ENCODE measurements at regions not wholly inside any gene's neighbourhood (a gene's known extent, or its start where the extent isn't known, plus 50 kb on each side); places are given as distances from the start of the nearest gene placed in this dataset.
A peak's percentile ranks its signal among the peaks of the same experiment; 100 is the strongest.

- TF ChIP-seq, protein P1, sequence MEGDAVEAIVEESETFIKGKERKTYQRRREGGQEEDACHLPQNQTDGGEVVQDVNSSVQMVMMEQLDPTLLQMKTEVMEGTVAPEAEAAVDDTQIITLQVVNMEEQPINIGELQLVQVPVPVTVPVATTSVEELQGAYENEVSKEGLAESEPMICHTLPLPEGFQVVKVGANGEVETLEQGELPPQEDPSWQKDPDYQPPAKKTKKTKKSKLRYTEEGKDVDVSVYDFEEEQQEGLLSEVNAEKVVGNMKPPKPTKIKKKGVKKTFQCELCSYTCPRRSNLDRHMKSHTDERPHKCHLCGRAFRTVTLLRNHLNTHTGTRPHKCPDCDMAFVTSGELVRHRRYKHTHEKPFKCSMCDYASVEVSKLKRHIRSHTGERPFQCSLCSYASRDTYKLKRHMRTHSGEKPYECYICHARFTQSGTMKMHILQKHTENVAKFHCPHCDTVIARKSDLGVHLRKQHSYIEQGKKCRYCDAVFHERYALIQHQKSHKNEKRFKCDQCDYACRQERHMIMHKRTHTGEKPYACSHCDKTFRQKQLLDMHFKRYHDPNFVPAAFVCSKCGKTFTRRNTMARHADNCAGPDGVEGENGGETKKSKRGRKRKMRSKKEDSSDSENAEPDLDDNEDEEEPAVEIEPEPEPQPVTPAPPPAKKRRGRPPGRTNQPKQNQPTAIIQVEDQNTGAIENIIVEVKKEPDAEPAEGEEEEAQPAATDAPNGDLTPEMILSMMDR (IDR thresholded peaks at IDR 0.05; ENCODE audit: control insufficient read depth, insufficient read depth, low read depth, low read length, missing control alignments) = no peak
- peak; percentile 52 for DNase-seq (ENCODE audit: low read depth)
- no peak overlapping the region for H3K4me3 ChIP-seq (ENCODE audit: control insufficient read depth, low read depth, low read length)
Observed at GRCh38 chr18:27843783-27844777, 332.9 kb downstream of the CDH2 start.

- no peak overlapping the region for H3K4me3 ChIP-seq (ENCODE audit: control insufficient read depth, low read depth, low read length)
- peak; percentile 73 for DNase-seq (ENCODE audit: low read depth)
- TF ChIP-seq, protein P1 (IDR thresholded peaks at IDR 0.05; ENCODE audit: control insufficient read depth, insufficient read depth, low read depth, low read length, missing control alignments) = no peak
Observed at GRCh38 chr18:27839141-27839540, 337.8 kb downstream of the CDH2 start.

GRCh38 chr18:27838225-27838624 is 338.7 kb downstream of the CDH2 start:
- H3K4me3 ChIP-seq (ENCODE audit: control insufficient read depth, low read depth, low read length) = no peak overlapping the region
- no peak for DNase-seq (ENCODE audit: low read depth)

DNA sequence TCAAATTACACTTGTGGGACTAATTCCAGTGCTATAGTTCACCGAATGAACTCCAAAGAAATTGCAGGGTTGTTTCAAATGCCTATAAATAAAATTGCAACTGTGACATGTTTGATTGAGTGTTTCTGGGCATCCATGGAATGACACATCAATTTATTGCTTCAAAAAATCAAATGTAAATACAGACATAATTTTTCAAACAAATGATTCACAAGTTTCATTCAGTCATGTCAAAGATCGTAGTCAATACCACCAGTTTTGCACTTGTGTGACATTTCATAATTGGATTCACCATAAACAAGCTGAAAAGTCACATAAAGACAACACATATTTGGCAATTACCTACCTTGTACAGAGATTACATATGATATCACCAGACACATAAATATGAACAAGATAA is 350.8 kb downstream of the CDH2 start:
- no peak for DNase-seq (ENCODE audit: low read depth)
- TF ChIP-seq, protein P1 (IDR thresholded peaks at IDR 0.05; ENCODE audit: control insufficient read depth, insufficient read depth, low read depth, low read length, missing control alignments) = no peak
- no peak overlapping the region for H3K4me3 ChIP-seq (ENCODE audit: control insufficient read depth, low read depth, low read length)

More at GRCh38 chr18:27838225-27838624, 338.7 kb downstream of the CDH2 start:
- TF ChIP-seq, protein P1 (IDR thresholded peaks at IDR 0.05; ENCODE audit: control insufficient read depth, insufficient read depth, low read depth, low read length, missing control alignments) = no peak

DNA sequence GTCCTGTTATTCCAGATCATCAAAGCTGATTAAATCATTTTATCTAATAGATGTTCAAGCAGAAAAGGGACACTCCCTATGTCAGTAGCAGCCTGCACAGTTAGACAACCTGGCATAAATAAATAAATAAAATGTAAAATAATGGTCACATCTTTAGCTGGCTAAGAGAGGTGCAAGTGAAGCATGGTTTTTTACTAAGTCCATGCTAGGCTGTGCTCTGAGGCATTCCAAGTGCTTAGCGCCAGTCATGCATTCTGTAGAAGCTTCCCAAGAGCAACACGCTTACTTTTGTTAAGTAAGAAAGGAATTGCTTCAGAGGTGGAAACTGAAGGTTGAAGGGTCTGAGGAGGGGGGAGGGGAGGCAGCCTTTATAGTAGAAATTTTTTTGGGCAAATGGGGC is 351.2 kb downstream of the CDH2 start:
- DNase-seq (ENCODE audit: low read depth) = no peak
- TF ChIP-seq, protein P1 (IDR thresholded peaks at IDR 0.05; ENCODE audit: control insufficient read depth, insufficient read depth, low read depth, low read length, missing control alignments) = no peak

DNA sequence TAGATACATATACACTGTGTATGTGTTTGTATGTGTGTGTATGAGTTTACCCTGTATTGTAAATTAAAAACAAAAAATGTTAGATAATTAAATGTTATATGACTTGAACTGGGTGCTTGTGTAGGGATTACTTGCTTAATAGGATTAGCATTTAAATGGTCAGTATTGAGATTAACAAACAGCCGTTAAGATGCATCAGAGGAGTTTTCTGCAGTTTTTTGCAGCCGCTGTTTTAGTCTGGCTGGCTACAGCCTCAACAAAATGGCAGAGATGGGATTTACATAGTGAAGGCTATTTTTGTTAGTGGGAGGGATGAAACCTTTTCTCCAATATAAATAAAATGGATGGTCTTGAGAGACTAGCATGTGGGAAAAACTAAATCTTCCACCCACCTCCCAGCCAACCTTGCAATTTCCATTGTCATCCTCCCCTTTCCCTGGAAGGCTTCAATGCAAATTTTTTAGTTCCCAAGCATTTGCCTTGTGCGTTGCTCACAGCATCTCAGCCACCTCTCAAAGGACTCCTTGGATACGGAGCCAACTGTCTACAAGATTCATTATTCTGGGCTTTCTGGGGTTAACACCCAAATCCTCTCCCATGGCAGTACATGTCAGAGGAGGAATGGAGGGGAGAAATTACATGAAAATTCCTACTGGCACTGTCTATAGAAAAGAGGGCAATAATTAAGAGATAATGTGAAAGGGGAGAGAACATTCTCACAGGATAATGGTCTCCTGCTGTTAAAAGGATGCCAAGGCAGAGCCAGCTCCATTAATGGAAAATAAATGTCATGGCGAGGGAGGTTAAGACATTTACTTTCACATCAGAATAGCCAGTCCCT is 351.9 kb downstream of the CDH2 start:
- TF ChIP-seq, protein P1 (IDR thresholded peaks at IDR 0.05; ENCODE audit: control insufficient read depth, insufficient read depth, low read depth, low read length, missing control alignments) = no peak

More for the DNA sequence above, 351.2 kb downstream of the CDH2 start:
- no peak overlapping the region for H3K4me3 ChIP-seq (ENCODE audit: control insufficient read depth, low read depth, low read length)

More for the DNA sequence above, 351.9 kb downstream of the CDH2 start:
- DNase-seq (ENCODE audit: low read depth) = no peak
- no peak overlapping the region for H3K4me3 ChIP-seq (ENCODE audit: control insufficient read depth, low read depth, low read length)
